Iris pigment epithelial cell (primary cell): ENCODE measurements at regions not wholly inside any gene's neighbourhood (a gene's known extent, or its start where the extent isn't known, plus 50 kb on each side); places are given as distances from the start of the nearest gene placed in this dataset.
"Not testable (repeated sequence)": the region's sequence is repeated elsewhere in the genome, so short reads cannot be mapped to it uniquely, and the experiment has no call there.

Experiments used
- DNase-seq: peaks from one replicate; pipeline ENCODE4 v3.0.0-alpha.2; 2011; ENCODE audit warnings: low read depth

GRCh38 chr10:44567471-44567870 lies 182.6 kb upstream of the CXCL12 start:
- DNase-seq, result peak; percentile 75

GRCh38 chr10:44569193-44570091 lies 184.5 kb upstream of the CXCL12 start:
- peak; percentile 90 for DNase-seq

- peak; percentile 33 for DNase-seq
Observed at GRCh38 chr10:44571701-44572100, 186.8 kb upstream of the CXCL12 start.

- DNase-seq, result no peak
Observed at GRCh38 chr10:44572146-44572545, 187.2 kb upstream of the CXCL12 start.

- DNase-seq, result no peak
Observed at GRCh38 chr10:44573821-44574220, 188.9 kb upstream of the CXCL12 start.

GRCh38 chr10:44574596-44575480 lies 189.9 kb upstream of the CXCL12 start:
- no peak for DNase-seq

GRCh38 chr10:44575601-44576380 lies 190.9 kb upstream of the CXCL12 start:
- DNase-seq, result no peak

- peak; percentile 7 for DNase-seq
Observed at GRCh38 chr10:44576702-44577191, 191.8 kb upstream of the CXCL12 start.

GRCh38 chr10:44577533-44577932 lies 192.6 kb upstream of the CXCL12 start:
- DNase-seq, result no peak

GRCh38 chr10:44578271-44578670 lies 193.4 kb upstream of the CXCL12 start:
- no peak for DNase-seq

- not testable (repeated sequence) for DNase-seq
Observed at GRCh38 chr10:44578963-44579362, 194.1 kb upstream of the CXCL12 start.

GRCh38 chr10:44581996-44582395 lies 197.1 kb upstream of the CXCL12 start:
- no peak for DNase-seq

GRCh38 chr10:44587488-44588318 lies 202.8 kb upstream of the CXCL12 start:
- no peak for DNase-seq

GRCh38 chr10:44589181-44589943 lies 204.5 kb upstream of the CXCL12 start:
- DNase-seq, result no peak

- no peak for DNase-seq
Observed at GRCh38 chr10:44589944-44590449, 205.1 kb upstream of the CXCL12 start.

- no peak for DNase-seq
Observed at GRCh38 chr10:44591911-44592310, 207.0 kb upstream of the CXCL12 start.

GRCh38 chr10:44593952-44594351 lies 209.1 kb upstream of the CXCL12 start:
- DNase-seq, result no peak

GRCh38 chr10:44607116-44607515 lies 222.2 kb upstream of the CXCL12 start:
- DNase-seq, result no peak

GRCh38 chr10:44618910-44619309 lies 234.0 kb upstream of the CXCL12 start:
- no peak for DNase-seq

- no peak for DNase-seq
Observed at GRCh38 chr10:44619521-44619920, 234.6 kb upstream of the CXCL12 start.
